ENCODE measurements at regions not wholly inside any gene's neighbourhood (a gene's known extent, or its start where the extent isn't known, plus 50 kb on each side); places are given as distances from the start of the nearest gene placed in this dataset.

- Histone ChIP-seq H4K20me1 (ENCODE audit: control insufficient read depth, insufficient read depth, insufficient read length) (no peaks in the 10 kb centered on the region), H3K9me3 (ENCODE audit: control insufficient read depth, low read depth, low read length) (no peaks in the 10 kb centered on the region), H2BK5ac (ENCODE audit: insufficient read length, low read length) (no peak overlapping the region), H3K4ac (ENCODE audit: low read depth, low read length) (no peak overlapping the region), H2AK5ac (ENCODE audit: insufficient read length, low read length) (no peak overlapping the region), H3K4me2 (ENCODE audit: insufficient read depth, insufficient read length, low read length) (no peak overlapping the region), H3T11ph (ENCODE audit: low read length) (no peak overlapping the region), H4K91ac (ENCODE audit: insufficient read length, low read depth, low read length) (no peak overlapping the region), H4K5ac (ENCODE audit: insufficient read length, low read depth, low read length) (no peak overlapping the region), H3K79me2 (ENCODE audit: insufficient read depth, low read length) (no peaks in the 10 kb centered on the region), H2BK120ac (ENCODE audit: low read depth, low read length, poor library complexity, severe bottlenecking) (no peak overlapping the region), H3K23me2 (ENCODE audit: insufficient read length, low read depth, low read length, poor library complexity, severe bottlenecking) (no peaks in the 10 kb centered on the region), H3K56ac (ENCODE audit: insufficient read length, low read depth, low read length) (no peak overlapping the region), H3K9ac (ENCODE audit: extremely low read depth, insufficient read length, low read length) (no peak overlapping the region), H3K27ac (ENCODE audit: insufficient read length, low read depth, low read length) (no peak overlapping the region), H2BK12ac (ENCODE audit: insufficient read length, low read depth, low read length) (no peak overlapping the region), H3K23ac (ENCODE audit: insufficient read length, low read depth, low read length) (no peak overlapping the region), H3K27me3 (ENCODE audit: insufficient read depth, low read length) (no peaks in the 10 kb centered on the region), H2BK20ac (ENCODE audit: low read depth, low read length, poor library complexity, severe bottlenecking) (no peak overlapping the region), H3K4me1 (ENCODE audit: insufficient read depth, low read length) (no peaks in the 10 kb centered on the region), H3K18ac (ENCODE audit: insufficient read length, low read depth, low read length) (no peak overlapping the region), H3K79me1 (ENCODE audit: insufficient read depth, low read depth, low read length, poor library complexity, severe bottlenecking) (no peaks in the 10 kb centered on the region), H4K8ac (replicated peaks; ENCODE audit: insufficient read length, low read depth, low read length) (no peak overlapping the region), H2BK15ac (ENCODE audit: low read depth, low read length) (no peak overlapping the region), H3K14ac (ENCODE audit: insufficient read depth, low read length) (no peak overlapping the region), H2AFZ (ENCODE audit: low read length) (no peak overlapping the region)
- no peaks in the 10 kb centered on the region; a peak in 1 of 7 replicates for H3K36me3 Mint-ChIP-seq (ENCODE audit: insufficient read depth in 1 of 3, low read depth in 3 of 3)
- no peaks in the 10 kb centered on the region for H3K27me3 Mint-ChIP-seq (ENCODE audit: low read depth)
- DNase-seq: no peak
- H3K4me3 Mint-ChIP-seq: no peak overlapping the region
- H3K4me1 Mint-ChIP-seq: peaks cover 16 to 19% of the 10 kb centered on the region in 2 experiments
- H3K9me3 Mint-ChIP-seq: no peaks in the 10 kb centered on the region
- no peak overlapping the region; a peak in 1 of 7 replicates for H3K27ac Mint-ChIP-seq
- TF ChIP-seq, protein P1, sequence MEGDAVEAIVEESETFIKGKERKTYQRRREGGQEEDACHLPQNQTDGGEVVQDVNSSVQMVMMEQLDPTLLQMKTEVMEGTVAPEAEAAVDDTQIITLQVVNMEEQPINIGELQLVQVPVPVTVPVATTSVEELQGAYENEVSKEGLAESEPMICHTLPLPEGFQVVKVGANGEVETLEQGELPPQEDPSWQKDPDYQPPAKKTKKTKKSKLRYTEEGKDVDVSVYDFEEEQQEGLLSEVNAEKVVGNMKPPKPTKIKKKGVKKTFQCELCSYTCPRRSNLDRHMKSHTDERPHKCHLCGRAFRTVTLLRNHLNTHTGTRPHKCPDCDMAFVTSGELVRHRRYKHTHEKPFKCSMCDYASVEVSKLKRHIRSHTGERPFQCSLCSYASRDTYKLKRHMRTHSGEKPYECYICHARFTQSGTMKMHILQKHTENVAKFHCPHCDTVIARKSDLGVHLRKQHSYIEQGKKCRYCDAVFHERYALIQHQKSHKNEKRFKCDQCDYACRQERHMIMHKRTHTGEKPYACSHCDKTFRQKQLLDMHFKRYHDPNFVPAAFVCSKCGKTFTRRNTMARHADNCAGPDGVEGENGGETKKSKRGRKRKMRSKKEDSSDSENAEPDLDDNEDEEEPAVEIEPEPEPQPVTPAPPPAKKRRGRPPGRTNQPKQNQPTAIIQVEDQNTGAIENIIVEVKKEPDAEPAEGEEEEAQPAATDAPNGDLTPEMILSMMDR (conservative IDR thresholded peaks at IDR 0.05): no peak
- WGBS (ENCODE audit: extremely low coverage, insufficient read length, low lambda C conversion rate): no CpG with 5 or more reads among the region's 3 CpGs
These were observed 217.0 kb downstream of the SPRY2 start for GRCh38 chr13:80123945-80124344.
